Left forelimb (tissue), 1 donor: ENCODE measurements at regions not wholly inside any gene's neighbourhood (a gene's known extent, or its start where the extent isn't known, plus 50 kb on each side); places are given as distances from the start of the nearest gene placed in this dataset.
"Not testable (repeated sequence)": the region's sequence is repeated elsewhere in the genome, so short reads cannot be mapped to it uniquely, and the experiment has no call there.

Source experiments
- DNase-seq: peaks from one replicate; pipeline ENCODE4 v3.0.0-alpha.2; 2018; ENCODE audit warnings: low spot score

GRCh38 chr1:105137543-105138457 is 1388.1 kb downstream of the AMY1C start:
- DNase-seq = no peak

- no peak for DNase-seq
Observed at GRCh38 chr1:105138458-105138893, 1388.8 kb downstream of the AMY1C start.

GRCh38 chr1:105172788-105173187 is 1423.1 kb downstream of the AMY1C start:
- DNase-seq = no peak

- DNase-seq = no peak
Observed at GRCh38 chr1:105180789-105181188, 1431.1 kb downstream of the AMY1C start.

GRCh38 chr1:105204836-105205371 is 1455.2 kb downstream of the AMY1C start:
- no peak for DNase-seq

GRCh38 chr1:105208581-105208980 is 1458.9 kb downstream of the AMY1C start:
- DNase-seq = no peak

GRCh38 chr1:105210747-105211146 is 1461.0 kb downstream of the AMY1C start:
- no peak for DNase-seq

GRCh38 chr1:105231378-105231777 is 1481.7 kb downstream of the AMY1C start:
- no peak for DNase-seq

- DNase-seq = no peak
Observed at GRCh38 chr1:105243411-105243810, 1493.7 kb downstream of the AMY1C start.

GRCh38 chr1:105243969-105244368 is 1494.3 kb downstream of the AMY1C start:
- DNase-seq = no peak

- DNase-seq = no peak
Observed at GRCh38 chr1:105254906-105255305, 1505.2 kb downstream of the AMY1C start.

GRCh38 chr1:105260001-105260400 is 1510.3 kb downstream of the AMY1C start:
- DNase-seq = no peak

- no peak for DNase-seq
Observed at GRCh38 chr1:105270966-105271365, 1521.3 kb downstream of the AMY1C start.

GRCh38 chr1:105272376-105272775 is 1522.7 kb downstream of the AMY1C start:
- DNase-seq = not testable (repeated sequence)

- DNase-seq = no peak
Observed at GRCh38 chr1:105294838-105295237, 1545.1 kb downstream of the AMY1C start.

- no peak for DNase-seq
Observed at GRCh38 chr1:105310063-105310462, 1560.4 kb downstream of the AMY1C start.

GRCh38 chr1:105317976-105318375 is 1568.3 kb downstream of the AMY1C start:
- no peak for DNase-seq

GRCh38 chr1:105326886-105327285 is 1577.2 kb downstream of the AMY1C start:
- no peak for DNase-seq

GRCh38 chr1:105337420-105337819 is 1587.7 kb downstream of the AMY1C start:
- no peak for DNase-seq

GRCh38 chr1:105343317-105343716 is 1593.6 kb downstream of the AMY1C start:
- no peak for DNase-seq

GRCh38 chr1:105359457-105359856 is 1609.8 kb downstream of the AMY1C start:
- DNase-seq = no peak

- DNase-seq = no peak
Observed at GRCh38 chr1:105362438-105362837, 1612.7 kb downstream of the AMY1C start.

- no peak for DNase-seq
Observed at GRCh38 chr1:105368446-105368845, 1618.7 kb downstream of the AMY1C start.

- no peak for DNase-seq
Observed at GRCh38 chr1:105373681-105374080, 1624.0 kb downstream of the AMY1C start.
